ENCODE measurements at regions not wholly inside any gene's neighbourhood (a gene's known extent, or its start where the extent isn't known, plus 50 kb on each side); places are given as distances from the start of the nearest gene placed in this dataset.

DNA sequence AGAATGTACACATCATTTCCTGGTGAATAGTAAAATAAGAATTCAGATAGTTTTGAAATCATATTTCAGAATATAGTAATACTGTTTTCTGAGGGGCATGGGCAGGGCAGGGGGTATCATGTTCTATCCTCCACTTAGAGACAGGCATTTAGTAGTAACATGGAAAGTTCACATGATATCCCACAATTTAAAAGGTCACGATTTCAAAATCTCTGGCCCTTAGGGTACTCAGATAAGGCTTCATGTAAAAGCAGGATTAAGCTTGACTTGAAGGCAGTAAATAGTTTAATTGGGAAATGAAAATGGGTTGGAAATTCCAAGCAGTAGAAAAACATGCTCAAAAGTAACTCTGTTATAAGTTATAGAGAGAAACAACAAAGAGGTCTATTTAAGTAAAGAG, 353.2 kb upstream of the AGTR1 start:
- TF ChIP-seq CEBPB (IDR thresholded peaks at IDR 0.05; ENCODE audit: low read depth, low read length): no peak
- no peak for TF ChIP-seq POLR2A (IDR thresholded peaks at IDR 0.05; ENCODE audit: low read depth, low read length)
- TF ChIP-seq, protein P1, sequence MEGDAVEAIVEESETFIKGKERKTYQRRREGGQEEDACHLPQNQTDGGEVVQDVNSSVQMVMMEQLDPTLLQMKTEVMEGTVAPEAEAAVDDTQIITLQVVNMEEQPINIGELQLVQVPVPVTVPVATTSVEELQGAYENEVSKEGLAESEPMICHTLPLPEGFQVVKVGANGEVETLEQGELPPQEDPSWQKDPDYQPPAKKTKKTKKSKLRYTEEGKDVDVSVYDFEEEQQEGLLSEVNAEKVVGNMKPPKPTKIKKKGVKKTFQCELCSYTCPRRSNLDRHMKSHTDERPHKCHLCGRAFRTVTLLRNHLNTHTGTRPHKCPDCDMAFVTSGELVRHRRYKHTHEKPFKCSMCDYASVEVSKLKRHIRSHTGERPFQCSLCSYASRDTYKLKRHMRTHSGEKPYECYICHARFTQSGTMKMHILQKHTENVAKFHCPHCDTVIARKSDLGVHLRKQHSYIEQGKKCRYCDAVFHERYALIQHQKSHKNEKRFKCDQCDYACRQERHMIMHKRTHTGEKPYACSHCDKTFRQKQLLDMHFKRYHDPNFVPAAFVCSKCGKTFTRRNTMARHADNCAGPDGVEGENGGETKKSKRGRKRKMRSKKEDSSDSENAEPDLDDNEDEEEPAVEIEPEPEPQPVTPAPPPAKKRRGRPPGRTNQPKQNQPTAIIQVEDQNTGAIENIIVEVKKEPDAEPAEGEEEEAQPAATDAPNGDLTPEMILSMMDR (conservative IDR thresholded peaks at IDR 0.05; ENCODE audit: low read depth, low read length): no peak
- TF ChIP-seq RAD21 (IDR thresholded peaks at IDR 0.05; ENCODE audit: low read length): no peak
- TF ChIP-seq, protein P2, sequence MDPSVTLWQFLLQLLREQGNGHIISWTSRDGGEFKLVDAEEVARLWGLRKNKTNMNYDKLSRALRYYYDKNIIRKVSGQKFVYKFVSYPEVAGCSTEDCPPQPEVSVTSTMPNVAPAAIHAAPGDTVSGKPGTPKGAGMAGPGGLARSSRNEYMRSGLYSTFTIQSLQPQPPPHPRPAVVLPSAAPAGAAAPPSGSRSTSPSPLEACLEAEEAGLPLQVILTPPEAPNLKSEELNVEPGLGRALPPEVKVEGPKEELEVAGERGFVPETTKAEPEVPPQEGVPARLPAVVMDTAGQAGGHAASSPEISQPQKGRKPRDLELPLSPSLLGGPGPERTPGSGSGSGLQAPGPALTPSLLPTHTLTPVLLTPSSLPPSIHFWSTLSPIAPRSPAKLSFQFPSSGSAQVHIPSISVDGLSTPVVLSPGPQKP (IDR thresholded peaks at IDR 0.05; ENCODE audit: borderline replicate concordance, low read depth, low read length): no peak
- no peak for TF ChIP-seq MXI1 (IDR thresholded peaks at IDR 0.05; ENCODE audit: borderline replicate concordance, low read depth, low read length)
- TF ChIP-seq FOS (IDR thresholded peaks at IDR 0.05; ENCODE audit: low read depth, low read length): no peak
- TF ChIP-seq MAFK (IDR thresholded peaks at IDR 0.05; ENCODE audit: low read depth, low read length): no peak
- TF ChIP-seq NFE2L2 (IDR thresholded peaks at IDR 0.05; ENCODE audit: low read depth, low read length): no peak
- TF ChIP-seq, protein P3, sequence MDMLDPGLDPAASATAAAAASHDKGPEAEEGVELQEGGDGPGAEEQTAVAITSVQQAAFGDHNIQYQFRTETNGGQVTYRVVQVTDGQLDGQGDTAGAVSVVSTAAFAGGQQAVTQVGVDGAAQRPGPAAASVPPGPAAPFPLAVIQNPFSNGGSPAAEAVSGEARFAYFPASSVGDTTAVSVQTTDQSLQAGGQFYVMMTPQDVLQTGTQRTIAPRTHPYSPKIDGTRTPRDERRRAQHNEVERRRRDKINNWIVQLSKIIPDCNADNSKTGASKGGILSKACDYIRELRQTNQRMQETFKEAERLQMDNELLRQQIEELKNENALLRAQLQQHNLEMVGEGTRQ (IDR thresholded peaks at IDR 0.05; ENCODE audit: low read depth, low read length): no peak
- TF ChIP-seq SMC3 (IDR thresholded peaks at IDR 0.05; ENCODE audit: low read depth, low read length): no peak
- TF ChIP-seq RCOR1 (IDR thresholded peaks at IDR 0.05; ENCODE audit: insufficient replicate concordance, low read length): no peak
- TF ChIP-seq RFX5 (IDR thresholded peaks at IDR 0.05; ENCODE audit: low read depth, low read length): no peak

Measured in IMR-90 (cell line).